ENCODE measurements at regions not wholly inside any gene's neighbourhood (a gene's known extent, or its start where the extent isn't known, plus 50 kb on each side); places are given as distances from the start of the nearest gene placed in this dataset.

- H3K9me3 Mint-ChIP-seq (ENCODE audit: unreplicated experiment): no peaks in the 10 kb centered on the region
- no peak for TF ChIP-seq CTCF (IDR thresholded peaks at IDR 0.05)
- no peak overlapping the region for H3K27ac Mint-ChIP-seq (ENCODE audit: unreplicated experiment)
- no peaks in the 10 kb centered on the region for H3K36me3 Mint-ChIP-seq (ENCODE audit: unreplicated experiment)
- H3K4me3 Mint-ChIP-seq (ENCODE audit: unreplicated experiment): no peak overlapping the region
- no peaks in the 10 kb centered on the region for H3K4me1 Mint-ChIP-seq (ENCODE audit: unreplicated experiment)
- H3K27me3 Mint-ChIP-seq (ENCODE audit: unreplicated experiment): no peaks in the 10 kb centered on the region
- no peak for DNase-seq (ENCODE audit: extremely low spot score, unreplicated experiment)
These were observed 518.3 kb upstream of the AGA start for GRCh38 chr4:177960566-177960965.

- no peaks in the 10 kb centered on the region for H3K27me3 Mint-ChIP-seq (ENCODE audit: unreplicated experiment)
- no peak overlapping the region for H3K4me3 Mint-ChIP-seq (ENCODE audit: unreplicated experiment)
- H3K36me3 Mint-ChIP-seq (ENCODE audit: unreplicated experiment): no peaks in the 10 kb centered on the region
- no peaks in the 10 kb centered on the region for H3K4me1 Mint-ChIP-seq (ENCODE audit: unreplicated experiment)
- H3K9me3 Mint-ChIP-seq (ENCODE audit: unreplicated experiment): no peaks in the 10 kb centered on the region
- no peak for TF ChIP-seq CTCF (IDR thresholded peaks at IDR 0.05)
- no peak for DNase-seq (ENCODE audit: extremely low spot score, unreplicated experiment)
- no peak overlapping the region for H3K27ac Mint-ChIP-seq (ENCODE audit: unreplicated experiment)
These were observed 519.6 kb upstream of the AGA start for GRCh38 chr4:177961761-177962380.

- H3K27me3 Mint-ChIP-seq (ENCODE audit: unreplicated experiment): no peaks in the 10 kb centered on the region
- no peak overlapping the region for H3K27ac Mint-ChIP-seq (ENCODE audit: unreplicated experiment)
- no peaks in the 10 kb centered on the region for H3K9me3 Mint-ChIP-seq (ENCODE audit: unreplicated experiment)
- DNase-seq (ENCODE audit: extremely low spot score, unreplicated experiment): no peak
- no peak overlapping the region for H3K4me3 Mint-ChIP-seq (ENCODE audit: unreplicated experiment)
- no peaks in the 10 kb centered on the region for H3K4me1 Mint-ChIP-seq (ENCODE audit: unreplicated experiment)
- no peak for TF ChIP-seq CTCF (IDR thresholded peaks at IDR 0.05)
- H3K36me3 Mint-ChIP-seq (ENCODE audit: unreplicated experiment): no peaks in the 10 kb centered on the region
These were observed 521.8 kb upstream of the AGA start for GRCh38 chr4:177964061-177964460.

- DNase-seq (ENCODE audit: extremely low spot score, unreplicated experiment): no peak
- no peaks in the 10 kb centered on the region for H3K36me3 Mint-ChIP-seq (ENCODE audit: unreplicated experiment)
- H3K27me3 Mint-ChIP-seq (ENCODE audit: unreplicated experiment): no peaks in the 10 kb centered on the region
- no peak overlapping the region for H3K27ac Mint-ChIP-seq (ENCODE audit: unreplicated experiment)
- no peak for TF ChIP-seq CTCF (IDR thresholded peaks at IDR 0.05)
- H3K4me3 Mint-ChIP-seq (ENCODE audit: unreplicated experiment): no peak overlapping the region
- no peaks in the 10 kb centered on the region for H3K4me1 Mint-ChIP-seq (ENCODE audit: unreplicated experiment)
- H3K9me3 Mint-ChIP-seq (ENCODE audit: unreplicated experiment): no peaks in the 10 kb centered on the region
These were observed 522.5 kb upstream of the AGA start for GRCh38 chr4:177964693-177965168.

GRCh38 chr4:177967328-177967727 lies 525.1 kb upstream of the AGA start:
- Mint-ChIP-seq H3K4me1 (ENCODE audit: unreplicated experiment) (no peaks in the 10 kb centered on the region), H3K9me3 (ENCODE audit: unreplicated experiment) (no peaks in the 10 kb centered on the region), H3K4me3 (ENCODE audit: unreplicated experiment) (no peak overlapping the region), H3K27ac (ENCODE audit: unreplicated experiment) (no peak overlapping the region), H3K36me3 (ENCODE audit: unreplicated experiment) (no peaks in the 10 kb centered on the region), H3K27me3 (ENCODE audit: unreplicated experiment) (no peaks in the 10 kb centered on the region)
- no peak for DNase-seq (ENCODE audit: extremely low spot score, unreplicated experiment)
- TF ChIP-seq CTCF (IDR thresholded peaks at IDR 0.05): no peak

All from osteocyte (in vitro differentiated cells).